Activated naive CD8-positive, alpha-beta T cell treated with anti-CD3 and anti-CD28 coated beads, Interleukin-2, amount 10 ng/mL, durations not matched to agents 7 days and 5 days (primary cell): ENCODE measurements at regions not wholly inside any gene's neighbourhood (a gene's known extent, or its start where the extent isn't known, plus 50 kb on each side); places are given as distances from the start of the nearest gene placed in this dataset.

Experiments used
- ATAC-seq: fragments of 150-1000 bp; cut with Tn5 transposase; one replicate; pipeline ENCODE4 v1.10.0; 2021; ENCODE audit warnings: low read depth, moderate library complexity
- POLR2A ChIA-PET: fragments of 350-600 bp; sonication (Branson Sonifier 250); formaldehyde crosslinking; loops from one replicate; lab custom pipeline; 2021; ENCODE audit warnings: antibody characterized with exemption; lab: Charles Lee
- DNase-seq: peaks from one replicate; pipeline ENCODE4 v3.0.0; 2021
- H3K27ac Mint-ChIP-seq: one replicate; pipeline ENCODE4 v1.8.0; 2022; ENCODE audit warnings: mild to moderate bottlenecking, mixed read lengths
- H3K27me3 Mint-ChIP-seq: one replicate; pipeline ENCODE4 v1.8.0; 2022; ENCODE audit warnings: mild to moderate bottlenecking, moderate library complexity, mixed read lengths
- H3K36me3 Mint-ChIP-seq: one replicate; pipeline ENCODE4 v1.8.0; 2021; ENCODE audit warnings: mild to moderate bottlenecking, mixed read lengths
- H3K4me1 Mint-ChIP-seq: one replicate; pipeline ENCODE4 v1.8.0; 2021; ENCODE audit warnings: mixed read lengths
- H3K4me3 Mint-ChIP-seq: one replicate; pipeline ENCODE4 v1.8.0; 2022; ENCODE audit warnings: mild to moderate bottlenecking, moderate library complexity, mixed read lengths
- H3K9me3 Mint-ChIP-seq: one replicate; pipeline ENCODE4 v1.8.0; 2021; ENCODE audit warnings: mixed read lengths

DNA sequence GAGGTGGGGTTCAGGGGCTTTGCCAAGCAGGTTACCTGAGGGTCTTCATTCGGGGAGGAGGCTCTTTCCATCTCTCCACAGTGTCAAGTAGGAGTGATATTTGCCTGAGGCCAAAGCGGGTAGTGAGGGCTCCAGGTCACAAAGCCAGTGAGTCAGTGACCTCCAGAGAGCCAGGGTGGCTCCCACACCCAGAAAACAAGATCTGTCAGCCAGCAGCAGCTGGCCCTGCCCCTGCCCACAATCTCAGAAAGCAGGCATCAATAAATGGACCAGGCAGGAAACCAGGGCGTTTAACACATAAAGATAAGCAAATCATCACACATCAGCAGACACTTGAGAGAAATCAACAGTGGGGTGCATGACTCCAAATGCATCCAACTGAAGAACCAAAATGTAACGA is 250.8 kb downstream of the CDH26 start:
- no peaks in the 10 kb centered on the region for H3K4me1 Mint-ChIP-seq
- DNase-seq (no peak), ATAC-seq (no peak)
- peaks cover 11% of the 10 kb centered on the region for H3K27me3 Mint-ChIP-seq
- H3K9me3 Mint-ChIP-seq: no peaks in the 10 kb centered on the region
- no peak overlapping the region for H3K4me3 Mint-ChIP-seq
- H3K27ac Mint-ChIP-seq: no peak overlapping the region
- H3K36me3 Mint-ChIP-seq: no peaks in the 10 kb centered on the region
- POLR2A ChIA-PET: no interaction called here

DNA sequence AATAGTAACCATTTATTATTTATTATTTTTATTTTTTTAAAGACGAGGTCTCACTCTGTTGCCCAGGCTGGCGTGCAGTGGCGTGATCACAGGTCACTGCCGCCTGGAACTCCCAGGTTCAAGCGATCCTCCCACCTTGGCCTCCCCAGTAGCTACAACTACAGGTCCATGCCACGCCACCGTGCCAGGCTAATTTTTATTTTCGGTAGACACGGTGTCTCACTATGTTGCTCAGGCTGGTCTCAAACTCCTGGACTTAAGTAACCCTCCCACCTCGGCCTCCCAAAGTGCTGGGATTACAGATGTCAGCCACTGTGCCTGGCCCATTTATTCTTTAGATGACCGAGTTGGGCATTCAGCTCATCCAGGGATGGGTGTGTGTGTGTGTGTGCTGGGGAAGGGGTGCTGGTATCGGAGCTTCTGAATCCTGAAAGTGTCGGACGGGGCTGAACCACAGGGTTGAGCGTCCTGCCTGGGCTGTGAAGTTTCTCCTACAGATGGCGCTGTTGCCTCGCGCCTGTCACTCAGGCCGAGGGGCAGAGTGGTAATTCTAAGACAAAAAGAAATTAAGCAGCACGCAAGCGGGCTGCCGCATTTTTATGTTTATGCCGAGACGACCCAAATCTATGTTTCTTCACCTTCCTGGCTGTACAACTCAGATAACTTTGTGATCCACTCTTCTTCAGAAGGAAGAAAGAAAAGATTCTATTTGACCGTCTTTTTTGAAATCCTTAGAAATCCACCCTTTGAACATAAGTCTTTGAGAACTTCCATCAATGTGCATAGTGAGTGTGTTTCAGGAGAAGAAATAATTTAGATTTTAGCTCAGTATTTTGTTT is 252.8 kb downstream of the CDH26 start:
- Mint-ChIP-seq H3K4me3 (no peak overlapping the region), H3K9me3 (no peaks in the 10 kb centered on the region), H3K27me3 (peaks cover 13% of the 10 kb centered on the region), H3K27ac (no peak overlapping the region), H3K36me3 (no peaks in the 10 kb centered on the region), H3K4me1 (no peaks in the 10 kb centered on the region)
- DNase-seq (peak; percentile 72), ATAC-seq (peak; percentile 72)
- POLR2A ChIA-PET: no interaction called here

- ATAC-seq: no peak
- no peaks in the 10 kb centered on the region for H3K4me1 Mint-ChIP-seq
- POLR2A ChIA-PET: no interaction called here
- no peaks in the 10 kb centered on the region for H3K36me3 Mint-ChIP-seq
- no peaks in the 10 kb centered on the region for H3K9me3 Mint-ChIP-seq
- H3K4me3 Mint-ChIP-seq: no peak overlapping the region
- no peak for DNase-seq
- peaks cover 11% of the 10 kb centered on the region for H3K27me3 Mint-ChIP-seq
- H3K27ac Mint-ChIP-seq: no peak overlapping the region
These were observed 253.6 kb downstream of the CDH26 start for GRCh38 chr20:60211618-60212463.

DNA sequence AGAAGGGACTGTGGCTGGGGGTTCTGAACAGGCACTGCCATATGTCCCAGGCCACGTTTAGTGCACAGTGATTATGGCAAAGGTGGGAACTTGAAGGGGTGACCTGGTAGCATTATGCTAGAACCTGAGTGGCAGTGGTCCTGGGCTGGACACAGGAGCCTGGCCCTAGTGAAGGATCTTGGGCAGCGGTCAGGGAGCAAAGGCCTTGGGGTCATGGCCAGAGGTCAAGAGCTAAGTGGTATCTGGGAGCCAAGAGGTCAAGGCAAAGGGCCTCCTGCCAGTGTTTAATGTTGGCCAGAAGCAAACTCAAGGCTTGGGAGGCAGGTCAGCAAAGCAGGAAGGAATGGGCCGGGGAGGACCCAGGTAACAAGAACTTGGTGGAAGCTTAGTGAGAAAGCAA is 254.5 kb downstream of the CDH26 start:
- no peaks in the 10 kb centered on the region for H3K4me1 Mint-ChIP-seq
- ATAC-seq (no peak), DNase-seq (no peak)
- H3K9me3 Mint-ChIP-seq: no peaks in the 10 kb centered on the region
- no peak overlapping the region for H3K27ac Mint-ChIP-seq
- H3K27me3 Mint-ChIP-seq: peaks cover 11% of the 10 kb centered on the region
- no peaks in the 10 kb centered on the region for H3K36me3 Mint-ChIP-seq
- POLR2A ChIA-PET: no interaction called here
- H3K4me3 Mint-ChIP-seq: no peak overlapping the region

- Mint-ChIP-seq H3K9me3 (no peaks in the 10 kb centered on the region), H3K27ac (no peak overlapping the region), H3K4me1 (no peaks in the 10 kb centered on the region), H3K4me3 (no peak overlapping the region), H3K27me3 (peaks cover 11% of the 10 kb centered on the region), H3K36me3 (no peaks in the 10 kb centered on the region)
- no peak for ATAC-seq
- DNase-seq: no peak
- POLR2A ChIA-PET: no interaction called here
These were observed 255.1 kb downstream of the CDH26 start for GRCh38 chr20:60213126-60213893.

- Mint-ChIP-seq H3K4me3 (no peak overlapping the region), H3K9me3 (no peaks in the 10 kb centered on the region), H3K27me3 (peaks cover 5% of the 10 kb centered on the region), H3K36me3 (no peaks in the 10 kb centered on the region), H3K27ac (no peak overlapping the region), H3K4me1 (no peaks in the 10 kb centered on the region)
- POLR2A ChIA-PET: no interaction called here
- DNase-seq: no peak
- no peak for ATAC-seq
These were observed 256.9 kb downstream of the CDH26 start for GRCh38 chr20:60214901-60215815.

DNA sequence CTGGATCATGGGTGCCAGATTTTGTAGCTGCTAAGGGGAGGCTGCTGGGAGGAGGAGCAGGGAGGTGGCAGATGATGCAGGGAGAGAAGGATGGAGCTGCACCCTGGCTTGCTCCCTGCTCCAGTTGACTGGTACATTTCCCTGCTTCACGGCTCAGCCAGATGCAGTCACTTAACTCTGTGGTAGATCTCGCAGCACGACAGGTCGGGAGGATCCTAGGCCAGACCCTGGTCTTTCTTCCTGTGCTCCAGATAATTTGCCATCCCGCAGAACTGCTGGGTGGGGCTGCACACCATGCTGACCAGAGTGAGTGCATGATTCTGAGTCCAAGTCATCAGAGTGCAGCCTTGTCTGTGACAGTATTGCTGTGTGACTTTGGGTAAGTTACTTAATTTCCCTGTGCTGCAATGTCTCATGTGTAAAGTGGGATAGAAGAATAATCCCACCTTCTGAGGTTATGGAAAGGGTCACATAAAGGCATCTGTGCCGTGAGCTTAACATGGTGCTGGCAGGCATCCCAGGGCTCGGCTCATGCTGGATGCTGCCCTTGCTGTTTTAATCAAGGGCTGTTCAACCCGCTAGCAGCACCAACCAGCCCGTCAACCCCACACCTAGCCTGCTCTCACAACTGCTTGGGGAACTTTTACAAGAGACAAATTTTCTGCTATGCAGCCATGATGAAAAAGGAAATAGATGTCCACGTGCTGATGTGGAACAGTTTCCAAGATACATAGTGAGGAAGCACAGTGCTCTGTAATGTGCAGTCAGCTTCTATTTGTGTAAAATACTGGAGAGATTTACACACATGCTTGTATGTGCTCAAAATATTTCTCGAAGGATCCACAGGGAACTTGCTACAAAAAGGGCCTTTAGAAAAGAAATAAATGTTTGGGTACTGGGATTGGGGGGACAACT is 257.9 kb downstream of the CDH26 start:
- no peaks in the 10 kb centered on the region for H3K9me3 Mint-ChIP-seq
- H3K4me1 Mint-ChIP-seq: no peaks in the 10 kb centered on the region
- H3K27me3 Mint-ChIP-seq: peaks cover 5% of the 10 kb centered on the region

GRCh38 chr20:60219231-60219630 is 261.0 kb downstream of the CDH26 start:
- Mint-ChIP-seq H3K4me1 (no peaks in the 10 kb centered on the region), H3K27me3 (peaks cover 6% of the 10 kb centered on the region), H3K27ac (no peak overlapping the region), H3K36me3 (no peaks in the 10 kb centered on the region), H3K9me3 (no peaks in the 10 kb centered on the region), H3K4me3 (no peak overlapping the region)
- POLR2A ChIA-PET: no interaction called here
- DNase-seq (no peak), ATAC-seq (no peak)

More for the DNA sequence above, 257.9 kb downstream of the CDH26 start:
- ATAC-seq (no peak), DNase-seq (no peak)
- H3K36me3 Mint-ChIP-seq: no peaks in the 10 kb centered on the region
- no peak overlapping the region for H3K4me3 Mint-ChIP-seq
- H3K27ac Mint-ChIP-seq: no peak overlapping the region
- POLR2A ChIA-PET: no interaction called here

- Mint-ChIP-seq H3K27me3 (peaks cover 6% of the 10 kb centered on the region), H3K27ac (no peak overlapping the region), H3K4me3 (no peak overlapping the region), H3K9me3 (no peaks in the 10 kb centered on the region), H3K4me1 (no peaks in the 10 kb centered on the region), H3K36me3 (no peaks in the 10 kb centered on the region)
- POLR2A ChIA-PET: no interaction called here
- no peak for DNase-seq
- no peak for ATAC-seq
These were observed 261.9 kb downstream of the CDH26 start for GRCh38 chr20:60219984-60220562.

DNA sequence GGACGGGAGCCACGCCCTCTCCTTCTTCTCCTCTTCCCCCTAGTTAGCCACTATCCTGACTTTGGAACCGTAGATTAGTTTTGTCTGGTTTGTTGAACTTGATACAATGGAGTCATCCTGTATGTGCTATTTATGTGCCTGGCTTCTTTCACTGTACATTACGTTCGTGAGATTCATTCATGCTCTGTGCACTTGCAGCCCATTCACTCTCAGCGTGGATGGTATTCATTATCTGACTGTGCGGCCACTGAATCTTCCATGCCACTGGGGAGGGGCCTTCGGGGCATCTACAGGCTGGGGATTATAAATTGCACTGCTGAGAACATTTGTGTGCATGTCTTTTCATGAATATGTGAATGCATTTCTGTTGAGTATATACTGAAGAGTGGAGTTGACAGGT is 262.5 kb downstream of the CDH26 start:
- peaks cover 3% of the 10 kb centered on the region for H3K27me3 Mint-ChIP-seq
- no peak for ATAC-seq
- POLR2A ChIA-PET: no interaction called here
- no peaks in the 10 kb centered on the region for H3K36me3 Mint-ChIP-seq
- no peaks in the 10 kb centered on the region for H3K4me1 Mint-ChIP-seq
- H3K9me3 Mint-ChIP-seq: no peaks in the 10 kb centered on the region
- H3K27ac Mint-ChIP-seq: no peak overlapping the region
- no peak for DNase-seq
- no peak overlapping the region for H3K4me3 Mint-ChIP-seq

GRCh38 chr20:60221593-60221992 is 263.4 kb downstream of the CDH26 start:
- Mint-ChIP-seq H3K4me1 (no peaks in the 10 kb centered on the region), H3K27me3 (peaks cover 3% of the 10 kb centered on the region), H3K36me3 (no peaks in the 10 kb centered on the region), H3K9me3 (no peaks in the 10 kb centered on the region), H3K4me3 (no peak overlapping the region), H3K27ac (no peak overlapping the region)
- no peak for ATAC-seq
- POLR2A ChIA-PET: no interaction called here
- no peak for DNase-seq

DNA sequence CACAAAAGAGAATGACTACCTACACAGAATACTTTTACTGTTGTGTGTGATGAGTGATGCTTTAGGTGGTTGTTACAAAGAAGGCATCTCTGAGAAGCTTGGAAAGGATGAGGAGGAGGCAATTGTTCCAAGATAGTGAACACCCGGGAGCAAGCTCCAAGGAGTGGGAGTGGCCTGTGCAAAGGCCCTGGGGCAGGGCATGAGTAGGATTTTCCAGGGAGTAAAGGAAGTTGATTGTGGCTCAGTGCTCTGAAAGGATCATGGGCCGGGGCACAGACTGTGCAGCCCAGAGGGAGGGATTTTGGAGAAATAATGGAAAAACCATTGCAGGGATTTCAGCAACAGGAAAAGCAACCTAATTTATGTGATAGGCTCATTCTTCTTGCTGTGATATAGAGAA is 264.3 kb downstream of the CDH26 start:
- POLR2A ChIA-PET: no interaction called here
- DNase-seq (no peak), ATAC-seq (no peak)
- Mint-ChIP-seq H3K36me3 (no peaks in the 10 kb centered on the region), H3K27ac (no peak overlapping the region), H3K9me3 (no peaks in the 10 kb centered on the region), H3K4me1 (no peaks in the 10 kb centered on the region), H3K4me3 (no peak overlapping the region), H3K27me3 (peaks cover 3% of the 10 kb centered on the region)
